ENCODE measurements at regions not wholly inside any gene's neighbourhood (a gene's known extent, or its start where the extent isn't known, plus 50 kb on each side); places are given as distances from the start of the nearest gene placed in this dataset.

DNA sequence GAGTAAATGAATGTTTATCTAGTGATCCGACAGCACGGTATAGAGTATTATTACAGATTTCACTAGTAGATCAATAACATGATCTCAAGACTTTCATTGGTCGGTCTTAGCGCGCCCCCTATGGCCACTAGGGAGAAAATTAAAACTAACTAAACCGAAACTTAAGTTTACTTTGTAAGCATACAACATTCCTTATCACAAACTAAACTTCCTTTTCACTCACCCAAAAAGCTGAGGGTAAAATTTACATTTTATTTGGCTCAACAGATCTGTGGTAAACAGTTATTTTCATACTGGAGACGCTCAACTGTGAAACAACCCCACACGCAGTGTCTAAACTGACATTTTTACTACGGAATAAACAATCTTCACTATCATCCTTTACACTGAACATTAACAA, 215.6 kb upstream of the MAP2 start:
- Histone ChIP-seq H3K4me1 (no peaks in the 10 kb centered on the region), H3K9me3 (no peaks in the 10 kb centered on the region), H3K36me3 (no peaks in the 10 kb centered on the region), H3K4me3 (no peak overlapping the region), H3K27me3 (no peaks in the 10 kb centered on the region), H3K27ac (no peak overlapping the region)
- TF ChIP-seq POLR2A (IDR thresholded peaks at IDR 0.05): no peak
- TF ChIP-seq, protein P1, sequence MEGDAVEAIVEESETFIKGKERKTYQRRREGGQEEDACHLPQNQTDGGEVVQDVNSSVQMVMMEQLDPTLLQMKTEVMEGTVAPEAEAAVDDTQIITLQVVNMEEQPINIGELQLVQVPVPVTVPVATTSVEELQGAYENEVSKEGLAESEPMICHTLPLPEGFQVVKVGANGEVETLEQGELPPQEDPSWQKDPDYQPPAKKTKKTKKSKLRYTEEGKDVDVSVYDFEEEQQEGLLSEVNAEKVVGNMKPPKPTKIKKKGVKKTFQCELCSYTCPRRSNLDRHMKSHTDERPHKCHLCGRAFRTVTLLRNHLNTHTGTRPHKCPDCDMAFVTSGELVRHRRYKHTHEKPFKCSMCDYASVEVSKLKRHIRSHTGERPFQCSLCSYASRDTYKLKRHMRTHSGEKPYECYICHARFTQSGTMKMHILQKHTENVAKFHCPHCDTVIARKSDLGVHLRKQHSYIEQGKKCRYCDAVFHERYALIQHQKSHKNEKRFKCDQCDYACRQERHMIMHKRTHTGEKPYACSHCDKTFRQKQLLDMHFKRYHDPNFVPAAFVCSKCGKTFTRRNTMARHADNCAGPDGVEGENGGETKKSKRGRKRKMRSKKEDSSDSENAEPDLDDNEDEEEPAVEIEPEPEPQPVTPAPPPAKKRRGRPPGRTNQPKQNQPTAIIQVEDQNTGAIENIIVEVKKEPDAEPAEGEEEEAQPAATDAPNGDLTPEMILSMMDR (IDR thresholded peaks at IDR 0.05): peak in 2 of 4 experiments; percentile 13 to 29
- 31 to 41% methylated on average over 9 of the region's 9 CpGs for WGBS, 2 donors (ENCODE audit: low coverage in 1 of 2)
- ATAC-seq: no peak

DNA sequence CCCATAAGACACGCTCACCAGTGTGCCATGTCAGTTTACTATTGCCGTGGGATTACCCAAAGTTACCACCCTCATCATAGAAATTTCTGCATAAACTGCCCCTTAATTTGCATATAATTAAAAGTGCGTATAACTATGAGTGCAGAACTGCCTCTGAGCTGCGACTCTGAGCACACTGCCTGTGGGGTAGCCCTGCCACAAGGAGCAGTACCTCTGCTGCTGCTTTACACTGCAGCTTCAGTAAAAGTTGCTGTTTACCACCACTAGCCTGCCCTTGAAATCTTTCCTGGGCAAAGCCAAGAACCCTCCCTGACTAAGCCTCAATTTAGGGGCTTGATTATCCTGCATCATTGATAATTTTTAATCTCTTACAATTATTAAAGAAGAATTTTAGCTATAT, 213.9 kb upstream of the MAP2 start:
- H3K27ac ChIP-seq: no peak overlapping the region
- no peak for TF ChIP-seq POLR2A (IDR thresholded peaks at IDR 0.05)
- no peak for TF ChIP-seq EP300 (IDR thresholded peaks at IDR 0.05)
- TF ChIP-seq, protein P1 (IDR thresholded peaks at IDR 0.05): no peak
- TF ChIP-seq POLR2AphosphoS5 (IDR thresholded peaks at IDR 0.05): no peak
- ATAC-seq: no peak
- 90 to 93% methylated on average over 2 of the region's 4 CpGs for WGBS, 2 donors (ENCODE audit: low coverage in 1 of 2)
- H3K36me3 ChIP-seq: no peaks in the 10 kb centered on the region
- H3K9me3 ChIP-seq: no peaks in the 10 kb centered on the region
- no peak overlapping the region for H3K4me3 ChIP-seq
- H3K27me3 ChIP-seq: no peaks in the 10 kb centered on the region
- H3K4me1 ChIP-seq: no peaks in the 10 kb centered on the region

DNA sequence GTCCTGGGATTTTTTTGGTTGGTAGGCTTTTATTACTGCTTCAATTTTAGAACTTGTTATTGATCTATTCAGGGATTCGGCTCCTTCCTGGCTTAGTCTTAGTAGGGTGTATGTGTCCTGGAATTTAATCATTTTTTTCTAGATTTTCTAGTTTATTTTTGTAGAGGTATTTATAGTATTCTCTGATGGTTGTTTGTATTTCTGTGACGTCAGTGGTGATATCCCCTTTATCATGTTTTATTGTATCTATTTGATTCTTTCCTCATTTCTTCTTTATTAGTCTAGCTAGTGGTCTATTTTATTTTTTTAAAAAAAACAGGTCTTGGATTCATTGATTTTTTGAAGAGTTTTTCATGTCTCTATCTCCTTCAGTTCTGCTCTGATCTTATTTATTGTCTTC, 193.3 kb upstream of the MAP2 start:
- TF ChIP-seq POLR2AphosphoS5 (IDR thresholded peaks at IDR 0.05) (no peak), EP300 (IDR thresholded peaks at IDR 0.05) (no peak), POLR2A (IDR thresholded peaks at IDR 0.05) (no peak)
- TF ChIP-seq, protein P1 (IDR thresholded peaks at IDR 0.05): no peak
- Histone ChIP-seq H3K4me1 (no peaks in the 10 kb centered on the region), H3K27ac (no peak overlapping the region), H3K36me3 (no peaks in the 10 kb centered on the region), H3K27me3 (no peaks in the 10 kb centered on the region), H3K9me3 (no peaks in the 10 kb centered on the region), H3K4me3 (no peak overlapping the region)
- no peak for ATAC-seq
- WGBS, 2 donors (ENCODE audit: low coverage in 1 of 2): 57 to 60% methylated on average over 1 to 2 of the region's 2 CpGs

DNA sequence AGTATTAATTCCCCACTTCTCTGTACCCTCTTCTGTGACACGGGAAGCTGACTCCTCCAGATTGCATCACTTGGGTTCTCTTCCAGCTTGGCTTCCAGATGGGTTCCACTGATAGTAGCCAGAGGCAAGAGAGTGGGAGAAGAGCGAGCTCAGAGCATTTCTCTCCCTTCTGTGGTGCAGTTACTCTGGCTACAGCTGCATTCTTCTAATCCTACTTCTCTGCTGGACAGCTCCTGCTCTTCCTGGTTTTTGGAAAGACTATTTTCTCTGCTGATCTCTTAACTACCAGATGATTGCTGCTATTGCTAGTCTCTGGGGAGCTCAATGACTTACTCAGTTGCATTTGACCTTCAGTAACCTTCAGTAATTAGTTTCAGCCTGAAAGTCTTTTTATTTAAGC, 187.5 kb upstream of the MAP2 start:
- 42 to 69% methylated on average over 2 of the region's 2 CpGs for WGBS, 2 donors (ENCODE audit: low coverage in 1 of 2)
- H3K36me3 ChIP-seq: no peaks in the 10 kb centered on the region
- ATAC-seq: no peak
- peaks cover 0 to 11% (median 0%) of the 10 kb centered on the region in 3 donors for H3K9me3 ChIP-seq
- no peaks in the 10 kb centered on the region for H3K27me3 ChIP-seq
- TF ChIP-seq EP300 (IDR thresholded peaks at IDR 0.05) (no peak), POLR2AphosphoS5 (IDR thresholded peaks at IDR 0.05) (no peak), POLR2A (IDR thresholded peaks at IDR 0.05) (no peak)
- TF ChIP-seq, protein P1 (IDR thresholded peaks at IDR 0.05): no peak
- H3K4me3 ChIP-seq: no peak overlapping the region
- no peaks in the 10 kb centered on the region for H3K4me1 ChIP-seq
- no peak overlapping the region for H3K27ac ChIP-seq

DNA sequence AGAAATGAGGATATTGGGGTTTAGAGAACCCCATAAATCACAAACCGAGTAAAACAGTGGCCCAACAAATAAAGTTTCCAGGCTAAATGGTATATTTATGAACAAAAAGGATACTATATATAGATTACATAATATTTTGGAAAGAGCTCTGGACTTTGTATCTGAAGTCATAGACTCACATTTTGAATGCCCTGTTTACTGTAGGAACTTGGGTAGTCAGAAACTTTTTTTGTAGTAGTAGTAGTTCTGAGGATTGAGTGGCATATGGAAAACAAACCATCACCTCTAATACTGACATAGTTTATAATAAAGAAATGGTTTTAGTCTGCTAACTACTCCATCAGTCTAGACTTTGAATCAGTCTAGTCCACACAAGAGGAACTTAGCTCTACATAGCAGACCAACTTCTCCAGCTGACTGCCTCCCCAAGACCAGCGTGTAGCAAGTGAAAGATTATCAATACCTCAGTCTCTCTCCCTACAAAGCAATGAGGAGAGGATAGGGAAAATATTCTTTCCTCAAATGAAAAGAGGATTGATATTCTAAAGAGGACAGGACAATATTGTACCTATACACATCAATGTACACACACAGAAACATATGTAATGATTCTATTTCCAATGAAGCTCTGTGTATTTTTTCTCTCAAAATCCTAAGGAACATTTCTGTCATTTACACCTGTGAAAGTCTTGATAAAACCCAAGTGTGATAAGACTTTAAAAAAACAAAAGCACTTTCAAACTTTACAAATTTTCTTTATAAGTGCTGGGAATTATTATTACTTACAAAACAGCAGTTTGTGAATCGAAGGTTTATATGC, 184.9 kb upstream of the MAP2 start:
- WGBS, 2 donors (ENCODE audit: low coverage in 1 of 2): 59 to 79% methylated on average over 2 to 3 of the region's 3 CpGs
- Histone ChIP-seq H3K4me1 (no peaks in the 10 kb centered on the region), H3K27me3 (peaks cover 8% of the 10 kb centered on the region), H3K4me3 (no peak overlapping the region), H3K27ac (no peak overlapping the region), H3K9me3 (peaks cover 0 to 19% (median 0%) of the 10 kb centered on the region in 3 donors), H3K36me3 (no peaks in the 10 kb centered on the region)
- no peak for ATAC-seq
- no peak for TF ChIP-seq POLR2A (IDR thresholded peaks at IDR 0.05)
- no peak for TF ChIP-seq EP300 (IDR thresholded peaks at IDR 0.05)
- TF ChIP-seq POLR2AphosphoS5 (IDR thresholded peaks at IDR 0.05): no peak
- TF ChIP-seq, protein P1 (IDR thresholded peaks at IDR 0.05): no peak
